ENCODE measurements at regions not wholly inside any gene's neighbourhood (a gene's known extent, or its start where the extent isn't known, plus 50 kb on each side); places are given as distances from the start of the nearest gene placed in this dataset.

- peaks cover 22% of the 10 kb centered on the region for H3K4me1 Mint-ChIP-seq (ENCODE audit: low read depth)
- no peak overlapping the region for H3K4me3 Mint-ChIP-seq
These were observed 107.7 kb upstream of the KLF6 start for GRCh38 chr10:3892440-3893425.

DNA sequence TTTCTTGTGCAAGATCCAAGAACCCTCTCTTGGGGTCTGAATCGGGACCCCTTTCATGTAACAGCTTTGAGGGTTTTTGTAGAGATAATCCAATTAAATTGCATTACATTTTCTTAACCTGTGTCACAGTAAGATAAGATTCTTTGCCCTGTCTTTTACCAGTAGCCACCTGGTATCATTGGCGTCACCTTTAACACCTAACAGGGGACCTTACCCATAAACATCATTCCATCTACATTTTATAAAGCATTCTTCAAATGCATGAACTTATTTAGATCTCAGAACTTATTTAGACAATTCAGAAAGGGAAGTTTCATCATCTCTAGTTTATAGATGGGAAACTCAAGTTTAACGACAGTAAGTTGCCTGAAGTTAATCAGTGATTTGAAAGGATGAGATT is 106.4 kb upstream of the KLF6 start:
- Mint-ChIP-seq H3K36me3 (no peaks in the 10 kb centered on the region), H3K4me3 (no peak overlapping the region), H3K9me3 (ENCODE audit: low read depth) (no peaks in the 10 kb centered on the region), H3K27ac (no peak overlapping the region), H3K4me1 (ENCODE audit: low read depth) (peaks cover 22% of the 10 kb centered on the region), H3K27me3 (no peaks in the 10 kb centered on the region)

More at GRCh38 chr10:3892440-3893425, 107.7 kb upstream of the KLF6 start:
- Mint-ChIP-seq H3K27ac (peak overlapping the region; percentile 24), H3K36me3 (no peaks in the 10 kb centered on the region), H3K27me3 (no peaks in the 10 kb centered on the region), H3K9me3 (ENCODE audit: low read depth) (no peaks in the 10 kb centered on the region)

DNA sequence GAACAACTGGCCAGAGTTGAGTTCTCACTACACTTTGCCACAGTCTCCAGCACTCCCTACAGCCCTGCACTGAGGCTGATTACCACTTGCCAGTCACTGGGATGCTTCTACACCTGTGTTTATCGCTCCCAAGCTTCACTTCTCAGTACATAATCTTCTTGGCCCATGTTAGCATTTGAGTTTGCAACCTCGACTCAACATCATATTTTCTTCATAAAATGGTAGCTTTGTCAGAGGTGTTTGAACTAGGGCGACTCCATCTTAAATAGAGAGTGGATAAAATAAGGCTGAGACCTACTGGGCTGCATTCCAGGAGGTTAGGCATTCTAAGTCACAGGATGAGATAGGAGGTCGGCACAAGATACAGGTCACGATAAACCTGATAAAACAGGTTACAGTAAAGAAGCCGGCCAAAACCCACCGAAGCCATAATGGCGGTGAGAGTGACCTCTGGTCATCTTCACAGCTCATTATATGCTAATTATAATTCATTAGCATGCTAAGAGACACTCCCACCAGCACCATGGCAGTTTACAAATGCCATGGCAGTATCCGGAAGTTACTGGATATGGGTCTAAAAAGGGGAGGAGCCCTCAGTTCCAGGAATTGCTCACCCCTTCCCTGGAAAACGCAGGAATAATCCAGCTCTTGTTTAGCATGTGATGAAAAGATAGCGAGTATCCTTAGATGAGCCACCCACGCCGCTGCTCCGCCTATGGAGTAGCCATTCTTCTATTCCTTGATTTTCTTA is 105.8 kb upstream of the KLF6 start:
- H3K27me3 Mint-ChIP-seq, result no peaks in the 10 kb centered on the region
- no peak overlapping the region for H3K27ac Mint-ChIP-seq
- H3K4me1 Mint-ChIP-seq (ENCODE audit: low read depth), result peaks cover 22% of the 10 kb centered on the region
- H3K4me3 Mint-ChIP-seq, result no peak overlapping the region
- no peaks in the 10 kb centered on the region for H3K9me3 Mint-ChIP-seq (ENCODE audit: low read depth)
- no peaks in the 10 kb centered on the region for H3K36me3 Mint-ChIP-seq

GRCh38 chr10:3889961-3890522 is 105.0 kb upstream of the KLF6 start:
- Mint-ChIP-seq H3K27ac (no peak overlapping the region), H3K27me3 (no peaks in the 10 kb centered on the region), H3K4me3 (no peak overlapping the region), H3K4me1 (ENCODE audit: low read depth) (peaks cover 22% of the 10 kb centered on the region), H3K9me3 (ENCODE audit: low read depth) (no peaks in the 10 kb centered on the region), H3K36me3 (no peaks in the 10 kb centered on the region)

DNA sequence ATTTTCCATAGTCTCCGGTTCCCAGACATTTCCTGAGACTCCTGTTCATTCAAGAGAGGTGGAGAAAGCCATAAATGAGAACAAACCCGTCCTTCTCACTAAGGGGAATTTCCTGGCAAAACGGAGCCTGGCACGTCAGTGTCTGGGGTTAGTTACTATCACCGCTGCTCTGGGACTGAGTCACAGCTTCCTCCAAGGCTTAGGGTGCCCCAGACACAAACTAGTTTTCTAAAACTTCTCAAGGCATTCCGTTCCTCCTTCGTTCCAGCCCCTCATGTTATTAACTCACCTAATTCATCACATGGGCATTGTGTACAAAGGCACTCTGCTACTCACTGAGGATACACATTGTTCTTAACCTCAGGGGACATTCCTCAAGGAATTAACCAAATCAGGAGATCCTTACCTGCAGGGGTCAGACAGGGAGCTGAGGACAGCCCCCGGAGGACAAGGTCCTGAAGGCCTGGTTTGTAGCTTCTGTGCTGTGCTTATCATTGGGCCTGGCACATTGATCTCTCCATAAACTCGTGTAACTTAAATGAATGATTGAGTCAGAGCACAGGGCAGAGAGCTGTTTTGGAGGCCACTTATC is 103.0 kb upstream of the KLF6 start:
- Mint-ChIP-seq H3K4me1 (ENCODE audit: low read depth) (peaks cover 21% of the 10 kb centered on the region), H3K4me3 (no peak overlapping the region), H3K27me3 (no peaks in the 10 kb centered on the region), H3K9me3 (ENCODE audit: low read depth) (no peaks in the 10 kb centered on the region), H3K27ac (peak overlapping the region; percentile 42), H3K36me3 (no peaks in the 10 kb centered on the region)

DNA sequence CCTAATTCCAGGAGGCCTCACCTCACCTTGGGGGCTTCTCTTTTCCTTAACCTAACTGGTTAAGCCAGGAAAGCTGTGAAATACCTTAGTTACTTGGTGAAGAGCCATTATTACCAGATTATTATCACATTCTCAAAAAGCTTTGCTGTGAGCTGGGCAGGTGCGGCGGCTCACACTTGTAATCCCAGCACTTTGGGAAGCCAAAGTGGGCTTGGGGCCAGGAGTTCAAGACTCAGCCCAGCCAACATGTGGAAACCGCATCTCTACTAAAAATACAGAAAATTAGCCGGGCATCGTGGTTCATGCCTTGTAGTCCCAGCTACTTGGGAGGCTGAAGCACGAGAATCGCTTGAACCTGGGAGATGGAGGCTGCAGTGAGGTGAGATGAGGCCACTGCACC is 102.4 kb upstream of the KLF6 start:
- H3K4me3 Mint-ChIP-seq, result no peak overlapping the region
- no peak overlapping the region for H3K27ac Mint-ChIP-seq

DNA sequence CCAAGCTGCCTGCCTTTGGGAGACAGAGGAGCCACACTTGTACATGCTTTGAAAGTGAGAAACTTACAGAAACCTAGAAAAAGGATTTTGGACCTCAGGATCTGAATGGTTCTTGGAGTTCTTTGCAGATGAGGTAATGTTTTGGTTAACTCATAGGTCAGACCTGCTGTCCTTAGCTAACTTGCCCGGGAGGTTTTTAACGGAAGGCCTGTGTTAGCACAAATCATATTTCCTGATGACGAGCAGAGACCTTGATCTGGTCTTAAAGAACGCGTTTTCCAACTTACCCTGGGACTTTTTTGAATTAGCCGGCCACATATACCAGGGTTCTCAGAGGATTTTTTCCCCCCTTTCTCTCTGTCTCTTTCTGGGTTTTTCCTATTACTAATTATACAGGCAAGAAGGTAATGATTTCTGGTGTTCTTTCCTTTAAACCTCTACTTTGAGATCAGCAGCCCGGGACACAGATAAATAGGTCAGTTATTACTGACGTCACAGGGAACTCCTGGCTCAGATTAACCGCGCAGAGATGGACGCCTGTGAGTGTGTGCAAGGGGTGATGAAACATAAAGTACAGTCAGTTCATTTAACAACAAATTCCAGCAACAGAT is 101.7 kb upstream of the KLF6 start:
- peak overlapping the region; percentile 31 for H3K27ac Mint-ChIP-seq
- H3K27me3 Mint-ChIP-seq, result no peaks in the 10 kb centered on the region
- peaks cover 8% of the 10 kb centered on the region for H3K4me1 Mint-ChIP-seq (ENCODE audit: low read depth)
- no peak overlapping the region for H3K4me3 Mint-ChIP-seq
- no peaks in the 10 kb centered on the region for H3K36me3 Mint-ChIP-seq
- H3K9me3 Mint-ChIP-seq (ENCODE audit: low read depth), result no peaks in the 10 kb centered on the region

More for the DNA sequence above, 102.4 kb upstream of the KLF6 start:
- Mint-ChIP-seq H3K9me3 (ENCODE audit: low read depth) (no peaks in the 10 kb centered on the region), H3K27me3 (no peaks in the 10 kb centered on the region), H3K36me3 (no peaks in the 10 kb centered on the region), H3K4me1 (ENCODE audit: low read depth) (peaks cover 15% of the 10 kb centered on the region)

GRCh38 chr10:3886191-3886590 is 101.2 kb upstream of the KLF6 start:
- H3K36me3 Mint-ChIP-seq, result no peaks in the 10 kb centered on the region
- no peak overlapping the region for H3K4me3 Mint-ChIP-seq
- H3K27ac Mint-ChIP-seq, result peak overlapping the region; percentile 31
- H3K4me1 Mint-ChIP-seq (ENCODE audit: low read depth), result peaks cover 8% of the 10 kb centered on the region
- H3K9me3 Mint-ChIP-seq (ENCODE audit: low read depth), result no peaks in the 10 kb centered on the region
- H3K27me3 Mint-ChIP-seq, result no peaks in the 10 kb centered on the region

- Mint-ChIP-seq H3K27me3 (no peaks in the 10 kb centered on the region), H3K4me3 (no peak overlapping the region), H3K36me3 (no peaks in the 10 kb centered on the region), H3K27ac (no peak overlapping the region), H3K9me3 (ENCODE audit: low read depth) (no peaks in the 10 kb centered on the region), H3K4me1 (ENCODE audit: low read depth) (peaks cover 8% of the 10 kb centered on the region)
These were observed 97.8 kb upstream of the KLF6 start for GRCh38 chr10:3882855-3883254.

GRCh38 chr10:3881622-3882021 is 96.6 kb upstream of the KLF6 start:
- H3K4me1 Mint-ChIP-seq (ENCODE audit: low read depth), result peaks cover 15% of the 10 kb centered on the region
- H3K27me3 Mint-ChIP-seq, result no peaks in the 10 kb centered on the region
- no peak overlapping the region for H3K4me3 Mint-ChIP-seq
- no peaks in the 10 kb centered on the region for H3K9me3 Mint-ChIP-seq (ENCODE audit: low read depth)
- H3K36me3 Mint-ChIP-seq, result no peaks in the 10 kb centered on the region
- peak overlapping the region; percentile 34 for H3K27ac Mint-ChIP-seq

GRCh38 chr10:3879073-3879472 is 94.1 kb upstream of the KLF6 start:
- Mint-ChIP-seq H3K9me3 (ENCODE audit: low read depth) (no peaks in the 10 kb centered on the region), H3K27me3 (no peaks in the 10 kb centered on the region), H3K4me1 (ENCODE audit: low read depth) (peaks cover 32% of the 10 kb centered on the region), H3K27ac (no peak overlapping the region), H3K36me3 (no peaks in the 10 kb centered on the region), H3K4me3 (no peak overlapping the region)

- no peaks in the 10 kb centered on the region for H3K9me3 Mint-ChIP-seq (ENCODE audit: low read depth)
- peaks cover 45% of the 10 kb centered on the region for H3K4me1 Mint-ChIP-seq (ENCODE audit: low read depth)
- no peaks in the 10 kb centered on the region for H3K36me3 Mint-ChIP-seq
- no peak overlapping the region for H3K27ac Mint-ChIP-seq
- no peaks in the 10 kb centered on the region for H3K27me3 Mint-ChIP-seq
- no peak overlapping the region for H3K4me3 Mint-ChIP-seq
These were observed 92.4 kb upstream of the KLF6 start for GRCh38 chr10:3877211-3878000.

GRCh38 chr10:3876350-3876962 is 91.4 kb upstream of the KLF6 start:
- peaks cover 51% of the 10 kb centered on the region for H3K4me1 Mint-ChIP-seq (ENCODE audit: low read depth)
- no peaks in the 10 kb centered on the region for H3K27me3 Mint-ChIP-seq
- no peaks in the 10 kb centered on the region for H3K36me3 Mint-ChIP-seq
- H3K27ac Mint-ChIP-seq, result peak overlapping the region; percentile 84
- peak overlapping the region; percentile 42 for H3K4me3 Mint-ChIP-seq
- no peaks in the 10 kb centered on the region for H3K9me3 Mint-ChIP-seq (ENCODE audit: low read depth)

All from activated naive CD8-positive, alpha-beta T cell (primary cell).